Endothelial cell of umbilical vein (primary cell): ENCODE measurements at regions not wholly inside any gene's neighbourhood (a gene's known extent, or its start where the extent isn't known, plus 50 kb on each side); places are given as distances from the start of the nearest gene placed in this dataset.

Experiments
- BruUV-seq: library from RNA; stranded (reverse); fragments of 400-500 nt; replicated peaks from 2 replicates; lab custom pipeline; 2021; lab: Mats Ljungman, UMichigan
- CTCF ChIA-PET: fragments of 300-600, 350-600 bp; sonication (Branson Sonifier 250); formaldehyde crosslinking; loops from one replicate; lab custom pipeline; 2021; ENCODE audit warnings: antibody characterized with exemption, inconsistent platforms; lab: Charles Lee
- POLR2A ChIA-PET: fragments of 300-600, 350-600 bp; sonication (Branson Sonifier 250); formaldehyde crosslinking; loops from one replicate; lab custom pipeline; 2021; ENCODE audit warnings: antibody characterized with exemption, inconsistent platforms; lab: Charles Lee
- DNase-seq: peaks from one replicate; pipeline ENCODE4 v3.0.0-alpha.2; 2011; ENCODE audit warnings: low read depth, low spot score
- FAIRE-seq: peaks from 2 replicates; lab custom pipeline; 2011; peaks lifted over from hg19 to GRCh38; lab: Jason Lieb, UNC
- H2AFZ ChIP-seq: 2 replicates; pipeline ENCODE4 v1.6.0; 2012; ENCODE audit warnings: low read depth, low read length, control low read depth, inconsistent platforms
- H3K27ac ChIP-seq: 2 replicates; pipeline ENCODE4 v1.5.1; 2011; ENCODE audit warnings: low read depth, mild to moderate bottlenecking, control low read depth, low read length, moderate library complexity; ENCODE audit not compliant: insufficient read depth
- H3K27me3 ChIP-seq, 2 experiments: 2 replicates each; pipeline versions ENCODE4 v1.6.0 to v1.6.1; 2011; ENCODE audit warnings: low read length in 2 of 2, mixed read lengths in 1 of 2; ENCODE audit not compliant: control insufficient read depth in 2 of 2, insufficient read depth in 2 of 2
- H3K36me3 ChIP-seq, 2 experiments: 2 replicates in 1 of 2; 3 replicates in 1 of 2; pipeline ENCODE4 v1.5.1; 2011; ENCODE audit warnings: low read length in 2 of 2, mild to moderate bottlenecking in 1 of 2, moderate library complexity in 1 of 2; ENCODE audit not compliant: control insufficient read depth in 2 of 2, insufficient read depth in 2 of 2; ENCODE audit errors: extremely low read depth in 1 of 2
- H3K4me1 ChIP-seq: 3 replicates; pipeline ENCODE4 v1.5.1; 2011; ENCODE audit warnings: mild to moderate bottlenecking, low read length; ENCODE audit not compliant: control insufficient read depth, insufficient read depth; ENCODE audit errors: extremely low read depth
- H3K4me2 ChIP-seq: 2 replicates; pipeline ENCODE4 v1.6.1; 2011; ENCODE audit warnings: low read length, control low read depth, mixed read lengths; ENCODE audit not compliant: insufficient read depth
- H3K4me3 ChIP-seq, 3 experiments: fragments of 200-600 bp in 1 of 3; sonication (generic), shearing (Covaris generic) in 1 of 3; replicated peaks in 1 of 3; 2 replicates each; pipeline ENCODE4 v1.5.1; 2011 to 2016; ENCODE audit warnings: control low read depth in 3 of 3, low read length in 3 of 3, mild to moderate bottlenecking in 2 of 3, inconsistent platforms in 1 of 3, low read depth in 1 of 3, moderate library complexity in 1 of 3; ENCODE audit not compliant: insufficient read depth in 1 of 3
- H3K79me2 ChIP-seq: 2 replicates; pipeline ENCODE4 v1.6.0; 2012; ENCODE audit warnings: low read length, inconsistent platforms; ENCODE audit not compliant: control insufficient read depth, insufficient read depth
- H3K9ac ChIP-seq: replicated peaks from 2 replicates; pipeline ENCODE3; 2011; ENCODE audit warnings: low read length, control low read depth; ENCODE audit not compliant: insufficient read depth; ENCODE audit errors: extremely low read depth
- H3K9me1 ChIP-seq: replicated peaks from 3 replicates; pipeline ENCODE4 v1.6.0; 2011; ENCODE audit warnings: mild to moderate bottlenecking, low read length; ENCODE audit not compliant: control insufficient read depth, insufficient read depth; ENCODE audit errors: extremely low read depth
- H3K9me3 ChIP-seq: replicated peaks from 2 replicates; pipeline ENCODE4 v1.5.1; 2012; ENCODE audit warnings: low read length, inconsistent platforms; ENCODE audit not compliant: control insufficient read depth, insufficient read depth
- H4K20me1 ChIP-seq: replicated peaks from 2 replicates; pipeline ENCODE3; 2011; ENCODE audit warnings: mild to moderate bottlenecking, low read length; ENCODE audit not compliant: control insufficient read depth, insufficient read depth; ENCODE audit errors: extremely low read depth
- CTCF ChIP-seq, 2 donors: IDR thresholded peaks; 1 replicate in 1 of 2; 2 replicates in 1 of 2; pipeline ENCODE4 v1.5.1; 2011; ENCODE audit warnings: low read length in 2 of 2, mild to moderate bottlenecking in 2 of 2, moderate library complexity in 2 of 2, control low read depth in 1 of 2, inconsistent platforms in 1 of 2, low read depth in 1 of 2; ENCODE audit not compliant: insufficient read depth in 1 of 2; ENCODE audit errors: extremely low read depth in 1 of 2
- EZH2 ChIP-seq: IDR thresholded peaks from 2 replicates; pipeline ENCODE4 v1.6.1; 2012; ENCODE audit warnings: borderline replicate concordance, low read depth, mild to moderate bottlenecking, moderate library complexity, low read length, inconsistent platforms; ENCODE audit not compliant: severe bottlenecking
- FOS ChIP-seq: IDR thresholded peaks from 2 replicates; pipeline ENCODE4 v1.6.1; 2011; ENCODE audit warnings: mild to moderate bottlenecking, low read length, moderate library complexity, borderline replicate concordance; ENCODE audit not compliant: insufficient read depth
- GATA2 ChIP-seq: IDR thresholded peaks from 2 replicates; pipeline ENCODE4 v1.7.0; 2011; ENCODE audit warnings: low read depth, mild to moderate bottlenecking, moderate library complexity, mixed read lengths, low read length; ENCODE audit not compliant: insufficient read length, insufficient read depth
- JUN ChIP-seq: IDR thresholded peaks from 2 replicates; pipeline ENCODE4 v1.6.1; 2011; ENCODE audit warnings: borderline replicate concordance, low read depth; ENCODE audit not compliant: insufficient read length, insufficient read depth
- MYC ChIP-seq: IDR thresholded peaks from one replicate; pipeline ENCODE4 v1.6.1; 2011; ENCODE audit warnings: mild to moderate bottlenecking, low read depth, low read length
- POLR2A ChIP-seq: IDR thresholded peaks from 2 replicates; pipeline ENCODE4 v1.6.1; 2012; ENCODE audit warnings: low read depth, mild to moderate bottlenecking, control low read depth, low read length
- POLR2AphosphoS5 ChIP-seq: IDR thresholded peaks from 2 replicates; pipeline ENCODE4 v1.6.1; 2012; ENCODE audit warnings: low read depth, mild to moderate bottlenecking, control low read depth, low read length, moderate library complexity; ENCODE audit not compliant: insufficient read depth
- dilution Hi-C: fragments of 300-500 bp; cut with MboI; formaldehyde crosslinking; loops from one replicate; pipeline ENCODE4 v1.15.0; 2019; ENCODE audit warnings: low sequenced_read_pairs; ENCODE audit not compliant: extremely low pct_ligation_motif_present
- intact Hi-C: fragments of 100-400 bp; cut with micrococcal nuclease; formaldehyde crosslinking; loops from one replicate; pipeline ENCODE4 v1.10.0; 2022
- TF ChIP-seq, protein P1 (sequence below): IDR thresholded peaks from 2 replicates; pipeline ENCODE4 v1.6.1; 2011; ENCODE audit not compliant: insufficient read depth, insufficient read length

- Histone ChIP-seq H4K20me1 (no peaks in the 10 kb centered on the region), H3K4me3 (no peak overlapping the region), H3K27me3 (no peaks in the 10 kb centered on the region), H3K79me2 (no peaks in the 10 kb centered on the region), H3K36me3 (no peaks in the 10 kb centered on the region), H3K9me1 (no peaks in the 10 kb centered on the region), H3K4me2 (no peak overlapping the region), H3K27ac (no peak overlapping the region), H3K4me1 (no peaks in the 10 kb centered on the region), H3K9ac (no peak overlapping the region), H3K9me3 (no peaks in the 10 kb centered on the region), H2AFZ (no peak overlapping the region)
- POLR2A ChIA-PET = no interaction called here
- DNase-seq = no peak
- intact Hi-C loops (no loop called here), dilution Hi-C loops (no loop called here)
- no peak for FAIRE-seq
- CTCF ChIA-PET = no interaction called here
- BruUV-seq = no TSS peak
- TF ChIP-seq CTCF (IDR thresholded peaks at IDR 0.05; ENCODE audit: extremely low read depth in 1 of 2, insufficient read depth in 1 of 2, low read depth in 1 of 2, low read length in 2 of 2) = no peak
- TF ChIP-seq EZH2 = no peak
- TF ChIP-seq JUN = no peak
- TF ChIP-seq MYC = no peak
- no peak for TF ChIP-seq POLR2A
- TF ChIP-seq POLR2AphosphoS5 = no peak
- no peak for TF ChIP-seq GATA2
- no peak for TF ChIP-seq FOS
- TF ChIP-seq, protein P1, sequence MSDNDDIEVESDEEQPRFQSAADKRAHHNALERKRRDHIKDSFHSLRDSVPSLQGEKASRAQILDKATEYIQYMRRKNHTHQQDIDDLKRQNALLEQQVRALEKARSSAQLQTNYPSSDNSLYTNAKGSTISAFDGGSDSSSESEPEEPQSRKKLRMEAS = no peak
Measured at GRCh38 chr1:184185347-184185746, 133.8 kb downstream of the TSEN15 start.
